ENCODE measurements at regions not wholly inside any gene's neighbourhood (a gene's known extent, or its start where the extent isn't known, plus 50 kb on each side); places are given as distances from the start of the nearest gene placed in this dataset.

GRCh38 chr1:157932069-157932468, 61.4 kb upstream of the KIRREL1 start (continued):
- TF ChIP-seq CEBPG (CRISPR knock-in tag; IDR thresholded peaks at IDR 0.05) (no peak), CEBPG (tag; conservative IDR thresholded peaks at IDR 0.05 in 1 of 2, IDR thresholded peaks at IDR 0.05 in 1 of 2) (peak; percentile 71 to 86), ZBTB40 (IDR thresholded peaks at IDR 0.05) (no peak), ZBTB40 (CRISPR knock-in tag; IDR thresholded peaks at IDR 0.05) (no peak), ZNF384 (IDR thresholded peaks at IDR 0.05; ENCODE audit: low read depth, low read length) (no peak), DDX20 (tag; IDR thresholded peaks at IDR 0.05; ENCODE audit: low read depth) (no peak), EP400 (IDR thresholded peaks at IDR 0.05) (peak; percentile 65), ZKSCAN8 (CRISPR knock-in tag; IDR thresholded peaks at IDR 0.05) (no peak), NFIX (CRISPR knock-in tag; IDR thresholded peaks at IDR 0.05; ENCODE audit: low read depth) (no peak)
- TF ChIP-seq, protein P1, sequence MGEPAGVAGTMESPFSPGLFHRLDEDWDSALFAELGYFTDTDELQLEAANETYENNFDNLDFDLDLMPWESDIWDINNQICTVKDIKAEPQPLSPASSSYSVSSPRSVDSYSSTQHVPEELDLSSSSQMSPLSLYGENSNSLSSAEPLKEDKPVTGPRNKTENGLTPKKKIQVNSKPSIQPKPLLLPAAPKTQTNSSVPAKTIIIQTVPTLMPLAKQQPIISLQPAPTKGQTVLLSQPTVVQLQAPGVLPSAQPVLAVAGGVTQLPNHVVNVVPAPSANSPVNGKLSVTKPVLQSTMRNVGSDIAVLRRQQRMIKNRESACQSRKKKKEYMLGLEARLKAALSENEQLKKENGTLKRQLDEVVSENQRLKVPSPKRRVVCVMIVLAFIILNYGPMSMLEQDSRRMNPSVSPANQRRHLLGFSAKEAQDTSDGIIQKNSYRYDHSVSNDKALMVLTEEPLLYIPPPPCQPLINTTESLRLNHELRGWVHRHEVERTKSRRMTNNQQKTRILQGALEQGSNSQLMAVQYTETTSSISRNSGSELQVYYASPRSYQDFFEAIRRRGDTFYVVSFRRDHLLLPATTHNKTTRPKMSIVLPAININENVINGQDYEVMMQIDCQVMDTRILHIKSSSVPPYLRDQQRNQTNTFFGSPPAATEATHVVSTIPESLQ (CRISPR knock-in tag; IDR thresholded peaks at IDR 0.05), result no peak
- TF ChIP-seq, protein P2, sequence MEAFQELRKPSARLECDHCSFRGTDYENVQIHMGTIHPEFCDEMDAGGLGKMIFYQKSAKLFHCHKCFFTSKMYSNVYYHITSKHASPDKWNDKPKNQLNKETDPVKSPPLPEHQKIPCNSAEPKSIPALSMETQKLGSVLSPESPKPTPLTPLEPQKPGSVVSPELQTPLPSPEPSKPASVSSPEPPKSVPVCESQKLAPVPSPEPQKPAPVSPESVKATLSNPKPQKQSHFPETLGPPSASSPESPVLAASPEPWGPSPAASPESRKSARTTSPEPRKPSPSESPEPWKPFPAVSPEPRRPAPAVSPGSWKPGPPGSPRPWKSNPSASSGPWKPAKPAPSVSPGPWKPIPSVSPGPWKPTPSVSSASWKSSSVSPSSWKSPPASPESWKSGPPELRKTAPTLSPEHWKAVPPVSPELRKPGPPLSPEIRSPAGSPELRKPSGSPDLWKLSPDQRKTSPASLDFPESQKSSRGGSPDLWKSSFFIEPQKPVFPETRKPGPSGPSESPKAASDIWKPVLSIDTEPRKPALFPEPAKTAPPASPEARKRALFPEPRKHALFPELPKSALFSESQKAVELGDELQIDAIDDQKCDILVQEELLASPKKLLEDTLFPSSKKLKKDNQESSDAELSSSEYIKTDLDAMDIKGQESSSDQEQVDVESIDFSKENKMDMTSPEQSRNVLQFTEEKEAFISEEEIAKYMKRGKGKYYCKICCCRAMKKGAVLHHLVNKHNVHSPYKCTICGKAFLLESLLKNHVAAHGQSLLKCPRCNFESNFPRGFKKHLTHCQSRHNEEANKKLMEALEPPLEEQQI (IDR thresholded peaks at IDR 0.05), result no peak
- TF ChIP-seq, protein P3, sequence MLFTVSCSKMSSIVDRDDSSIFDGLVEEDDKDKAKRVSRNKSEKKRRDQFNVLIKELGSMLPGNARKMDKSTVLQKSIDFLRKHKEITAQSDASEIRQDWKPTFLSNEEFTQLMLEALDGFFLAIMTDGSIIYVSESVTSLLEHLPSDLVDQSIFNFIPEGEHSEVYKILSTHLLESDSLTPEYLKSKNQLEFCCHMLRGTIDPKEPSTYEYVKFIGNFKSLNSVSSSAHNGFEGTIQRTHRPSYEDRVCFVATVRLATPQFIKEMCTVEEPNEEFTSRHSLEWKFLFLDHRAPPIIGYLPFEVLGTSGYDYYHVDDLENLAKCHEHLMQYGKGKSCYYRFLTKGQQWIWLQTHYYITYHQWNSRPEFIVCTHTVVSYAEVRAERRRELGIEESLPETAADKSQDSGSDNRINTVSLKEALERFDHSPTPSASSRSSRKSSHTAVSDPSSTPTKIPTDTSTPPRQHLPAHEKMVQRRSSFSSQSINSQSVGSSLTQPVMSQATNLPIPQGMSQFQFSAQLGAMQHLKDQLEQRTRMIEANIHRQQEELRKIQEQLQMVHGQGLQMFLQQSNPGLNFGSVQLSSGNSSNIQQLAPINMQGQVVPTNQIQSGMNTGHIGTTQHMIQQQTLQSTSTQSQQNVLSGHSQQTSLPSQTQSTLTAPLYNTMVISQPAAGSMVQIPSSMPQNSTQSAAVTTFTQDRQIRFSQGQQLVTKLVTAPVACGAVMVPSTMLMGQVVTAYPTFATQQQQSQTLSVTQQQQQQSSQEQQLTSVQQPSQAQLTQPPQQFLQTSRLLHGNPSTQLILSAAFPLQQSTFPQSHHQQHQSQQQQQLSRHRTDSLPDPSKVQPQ (CRISPR knock-in tag; IDR thresholded peaks at IDR 0.05; ENCODE audit: borderline replicate concordance), result no peak
